ACHN (cell line): ENCODE measurements at regions not wholly inside any gene's neighbourhood (a gene's known extent, or its start where the extent isn't known, plus 50 kb on each side); places are given as distances from the start of the nearest gene placed in this dataset.

Experiments used
- DNase-seq: peaks from one replicate; pipeline ENCODE4 v3.0.0-alpha.2; 2015
- in situ Hi-C: cut with HindIII; loops from 2 replicates; pipeline ENCODE4 v1.10.0; 2017; ENCODE audit warnings: low sequenced_read_pairs, low pct_ligation_motif_present, low pct_unique_long_range_greater_than_20kb

DNA sequence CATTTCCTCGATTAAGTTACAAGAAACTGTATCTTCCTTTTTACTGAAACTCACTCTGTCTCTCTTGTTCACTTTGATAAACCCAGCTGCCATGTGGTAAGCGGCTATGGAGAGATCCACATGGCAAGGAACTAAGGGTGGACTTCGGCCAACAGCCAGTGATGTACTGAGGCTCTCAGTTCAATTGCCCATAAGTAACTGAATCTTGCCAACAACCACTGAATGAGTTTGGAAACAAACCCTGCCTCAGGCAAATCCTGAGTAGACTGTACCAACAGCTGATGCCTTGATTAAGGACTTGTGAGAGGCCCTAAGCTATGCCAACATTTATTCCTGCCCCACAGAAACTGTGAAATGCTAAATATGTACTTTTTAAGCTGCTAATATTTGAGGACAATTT, 433.5 kb downstream of the PLOD2 start:
- in situ Hi-C loops = no loop called here
- DNase-seq = no peak

DNA sequence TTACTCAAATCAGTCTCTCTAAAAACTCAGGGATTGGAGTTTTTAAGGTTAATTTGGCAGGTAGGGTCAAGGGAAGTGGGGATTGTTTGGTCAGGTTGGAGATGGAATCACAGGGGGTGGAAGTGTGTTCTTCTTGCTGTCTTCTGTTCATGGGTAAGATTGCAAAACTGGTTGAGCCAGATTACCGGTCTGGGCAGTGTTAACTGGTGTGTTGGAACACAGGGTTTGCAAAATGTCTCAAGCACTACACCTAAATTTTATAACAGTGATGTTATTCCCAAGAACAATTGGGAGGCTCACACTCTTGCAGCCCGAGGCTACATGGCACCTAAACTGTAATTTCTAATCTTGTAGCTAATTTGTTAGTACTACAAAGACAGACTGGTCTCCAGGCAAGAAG, 425.4 kb downstream of the PLOD2 start:
- DNase-seq = no peak
- in situ Hi-C loops = no loop called here

DNA sequence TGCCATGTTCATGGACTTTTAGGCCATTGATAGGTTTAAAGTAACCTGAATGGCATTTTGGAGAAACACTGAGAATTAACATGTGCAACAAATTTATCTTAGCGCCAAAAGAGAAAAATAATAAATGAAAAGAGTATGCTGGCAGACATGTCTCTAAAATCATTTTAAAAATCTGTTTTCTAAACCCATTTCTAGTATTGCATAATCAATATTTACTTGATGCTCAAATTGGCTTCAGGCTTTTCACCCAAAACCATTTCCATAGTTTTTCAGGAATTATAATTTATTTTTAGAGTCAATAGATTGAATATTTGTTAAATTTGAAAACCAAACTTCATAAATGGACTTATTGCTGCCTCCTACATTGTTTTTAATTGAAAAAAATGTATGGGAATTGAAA, 423.0 kb downstream of the PLOD2 start:
- no peak for DNase-seq
- in situ Hi-C loops = no loop called here

DNA sequence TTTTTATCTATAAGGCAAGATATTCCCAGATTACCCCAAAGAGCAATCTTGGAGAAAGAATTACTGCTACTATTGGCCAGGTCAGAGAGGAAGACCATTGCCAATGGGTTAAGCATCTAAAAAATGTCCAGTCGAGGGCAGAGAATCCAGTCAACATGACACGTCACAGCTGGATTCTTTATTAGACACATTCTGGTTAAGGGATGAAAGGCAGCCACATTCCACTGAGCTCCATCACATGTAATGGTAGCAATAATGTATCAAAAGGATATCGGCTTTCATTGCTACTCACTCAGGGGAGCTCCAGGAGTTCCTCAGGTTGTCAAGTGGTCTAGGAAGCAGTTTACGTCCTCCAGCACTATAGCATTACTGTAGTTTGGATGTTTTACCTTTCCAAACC, 421.1 kb downstream of the PLOD2 start:
- DNase-seq = no peak
- in situ Hi-C loops = no loop called here

DNA sequence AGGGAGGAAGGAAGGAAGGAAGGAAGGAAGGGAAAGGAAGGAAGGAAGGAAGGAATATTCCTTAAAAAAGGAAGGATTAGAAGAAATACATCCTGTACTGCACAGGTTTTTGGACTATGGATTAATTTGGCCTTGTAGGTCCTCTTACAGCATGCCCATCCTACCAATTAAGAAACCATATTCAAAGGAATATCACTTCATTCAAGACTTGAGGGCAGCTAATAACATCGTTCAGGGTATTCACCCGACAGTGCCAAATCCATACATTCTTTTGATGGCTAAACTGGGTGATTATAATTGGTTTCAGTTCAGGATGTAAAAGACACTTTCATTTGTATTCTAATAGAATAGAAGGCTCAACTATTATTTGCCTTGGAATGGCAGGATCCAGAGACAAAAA, 410.3 kb downstream of the PLOD2 start:
- in situ Hi-C loops = no loop called here
- DNase-seq = no peak

DNA sequence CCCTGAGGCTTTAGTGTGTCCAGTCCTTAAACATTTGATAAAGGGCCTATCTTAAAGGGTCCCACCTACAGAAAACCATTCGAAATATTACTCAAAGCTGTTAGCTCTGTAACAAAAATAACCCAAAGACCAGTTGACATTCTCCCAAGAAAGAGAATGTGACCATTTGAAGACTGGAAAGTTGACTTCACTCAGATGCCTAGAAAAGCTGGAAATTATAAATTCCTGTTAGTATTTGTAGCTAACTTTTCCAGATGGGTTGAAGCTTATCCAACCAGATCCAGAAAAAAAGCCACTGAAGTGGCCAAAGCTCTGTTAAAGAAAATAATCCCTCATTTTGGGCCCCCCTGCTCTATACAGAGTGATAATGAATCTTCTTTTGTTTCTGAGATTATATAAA, 408.4 kb downstream of the PLOD2 start:
- in situ Hi-C loops = no loop called here
- DNase-seq = no peak

DNA sequence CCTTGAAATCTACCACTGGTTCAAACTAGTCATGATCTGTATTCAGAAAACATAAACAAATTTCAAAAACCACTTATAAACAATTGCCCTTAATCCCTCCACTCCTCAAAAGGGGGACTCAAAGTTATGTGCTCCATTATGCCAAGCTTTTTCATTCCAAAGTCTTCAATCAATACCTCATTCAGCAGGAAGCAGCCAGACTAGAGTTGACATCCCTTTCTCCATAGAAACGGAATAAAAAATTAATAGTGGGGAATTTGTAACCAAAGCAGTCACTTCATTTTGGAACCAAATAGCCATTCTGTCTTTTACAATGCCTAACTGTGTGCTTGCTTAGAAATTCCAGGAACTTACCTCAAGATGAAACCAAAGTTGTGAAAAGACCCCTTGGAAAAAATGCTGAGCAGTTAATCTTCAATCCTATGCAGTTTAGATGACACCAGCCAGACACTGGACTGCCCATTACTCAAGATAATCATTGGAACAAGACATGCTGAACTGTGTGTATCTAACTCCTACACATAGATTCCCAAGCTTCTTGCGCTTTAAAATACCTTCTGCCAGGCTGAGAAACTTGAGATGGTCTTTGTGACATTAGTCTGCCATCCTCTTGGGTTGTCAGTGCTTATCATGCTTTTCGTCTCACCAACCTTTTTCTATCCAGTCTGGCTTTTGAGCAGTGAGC, 406.2 kb downstream of the PLOD2 start:
- no peak for DNase-seq
- in situ Hi-C loops = no loop called here

DNA sequence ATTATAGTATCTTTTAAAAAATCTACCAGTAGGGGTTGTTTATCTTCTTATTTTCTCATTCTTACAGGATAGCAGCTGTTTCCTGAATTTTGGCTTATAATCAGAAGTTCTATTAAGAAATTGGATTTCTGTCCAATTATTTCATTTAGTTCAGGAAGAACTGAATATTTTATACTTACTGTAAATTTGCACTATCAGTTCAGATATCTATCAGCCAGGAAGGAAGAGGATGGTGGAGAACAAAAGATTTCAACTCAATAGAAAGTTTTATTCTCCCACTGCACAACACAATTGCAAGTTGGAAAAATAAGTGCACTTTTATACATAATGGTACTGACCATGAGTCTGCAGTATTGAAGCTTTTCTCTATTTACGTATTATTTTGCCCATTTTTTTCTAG, 400.9 kb downstream of the PLOD2 start:
- DNase-seq = no peak
- in situ Hi-C loops = no loop called here

DNA sequence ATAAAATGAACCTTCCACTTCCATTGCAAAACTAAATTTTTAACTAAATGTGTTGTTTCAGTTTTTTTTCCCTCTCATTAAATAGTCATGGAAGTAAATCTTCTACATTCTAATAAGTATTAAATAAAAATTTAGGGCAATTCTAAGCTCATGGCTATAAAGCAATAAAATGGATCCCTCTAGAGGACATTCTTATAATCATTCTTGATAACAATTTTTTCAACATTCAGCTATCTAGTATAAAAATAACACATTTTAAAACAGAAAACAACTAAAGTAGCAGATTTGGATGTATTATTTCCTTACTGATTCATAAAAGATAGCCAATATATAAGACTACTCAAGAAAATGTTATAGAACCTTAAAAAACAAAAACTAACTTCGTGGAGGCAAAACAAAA, 393.1 kb downstream of the PLOD2 start:
- in situ Hi-C loops = no loop called here
- peak; percentile 13 for DNase-seq

DNA sequence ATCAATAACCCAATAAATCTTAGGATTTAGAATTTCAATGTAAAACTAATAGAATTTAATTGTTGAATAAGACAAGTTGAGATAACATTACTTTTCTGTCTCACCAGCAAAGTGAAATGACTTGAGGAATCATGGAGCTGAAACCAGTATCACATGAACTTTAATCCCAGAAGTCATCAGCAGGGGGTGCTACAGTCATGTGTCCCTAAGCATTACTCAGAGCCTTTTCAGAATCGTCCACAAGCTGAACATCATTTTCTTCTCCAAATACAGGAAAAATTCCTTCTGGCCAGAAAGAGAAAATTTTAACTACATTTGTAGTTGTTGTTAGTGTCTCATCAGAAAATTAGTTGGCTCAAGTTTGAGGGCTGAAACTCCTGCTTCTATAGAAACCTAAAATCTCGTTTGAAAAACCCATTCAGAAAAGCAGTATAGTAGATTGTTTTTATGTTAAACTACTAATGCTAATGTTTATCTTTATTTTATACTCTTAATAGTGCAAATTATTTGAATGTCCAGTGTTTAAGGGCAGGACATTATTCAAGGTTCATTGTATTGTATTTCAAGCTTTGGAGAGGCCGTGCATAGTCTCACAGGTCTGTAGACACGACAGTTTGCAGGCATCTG, 384.1 kb downstream of the PLOD2 start:
- DNase-seq = peak; percentile 59
- in situ Hi-C loops = no loop called here

DNA sequence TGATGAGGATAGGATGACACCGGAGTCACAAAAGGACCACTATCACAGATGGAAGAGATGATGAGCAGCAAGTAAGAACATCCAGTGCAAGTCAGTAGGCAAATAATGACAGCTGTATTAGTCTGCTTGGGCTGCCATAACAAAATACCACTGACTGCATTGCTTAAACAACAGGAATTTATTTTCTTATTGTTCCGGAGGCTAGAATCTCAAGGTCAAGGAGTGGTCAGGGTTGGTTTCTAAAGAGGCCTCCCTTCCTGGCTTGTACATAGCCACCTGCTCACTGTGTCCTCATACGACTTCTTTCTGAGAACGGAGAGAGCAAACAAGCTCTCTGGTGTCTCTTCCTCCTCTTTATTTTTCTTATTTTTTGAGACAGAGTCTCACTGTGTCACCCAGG, 380.7 kb downstream of the PLOD2 start:
- in situ Hi-C loops = no loop called here

DNA sequence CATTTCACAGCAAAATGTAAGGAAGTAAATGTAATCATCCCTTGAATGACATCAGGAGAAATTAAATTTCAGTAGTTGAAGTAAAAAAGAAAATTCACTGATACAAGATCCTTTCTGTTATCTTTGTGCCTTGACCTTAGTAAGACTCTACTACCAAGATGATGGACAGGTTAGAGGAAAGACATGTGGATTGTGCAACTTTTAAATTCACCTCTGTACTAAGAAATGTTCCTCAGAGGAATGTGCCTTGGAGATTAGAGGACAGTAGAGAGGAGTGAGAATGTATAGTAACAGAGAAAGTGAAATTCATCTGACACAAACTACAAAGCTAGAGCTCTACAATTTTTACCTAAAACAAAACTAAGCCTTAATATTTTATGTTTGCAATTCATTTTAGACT, 375.3 kb downstream of the PLOD2 start:
- no peak for DNase-seq
- in situ Hi-C loops = no loop called here

More for the DNA sequence above, 380.7 kb downstream of the PLOD2 start:
- DNase-seq = no peak

DNA sequence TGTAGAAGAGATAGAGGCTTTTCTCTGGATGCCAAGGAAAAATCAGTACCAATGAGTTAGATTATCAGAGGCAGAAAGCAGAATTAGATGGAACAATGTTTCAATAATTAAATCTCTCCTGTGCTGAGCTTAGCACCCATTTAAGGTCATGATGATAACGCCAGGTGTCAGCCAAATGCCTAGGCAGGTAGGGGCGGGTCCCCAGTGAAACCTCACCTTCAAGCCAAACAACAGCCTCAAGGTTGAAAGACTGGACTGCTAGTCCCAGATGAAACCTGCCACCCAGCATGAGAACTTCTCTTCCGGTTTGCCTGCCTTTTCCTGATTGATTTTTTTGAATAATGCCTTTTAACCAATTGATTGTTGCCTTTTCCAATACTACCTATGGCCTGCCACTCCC, 363.0 kb downstream of the PLOD2 start:
- DNase-seq = no peak
- in situ Hi-C loops = no loop called here

DNA sequence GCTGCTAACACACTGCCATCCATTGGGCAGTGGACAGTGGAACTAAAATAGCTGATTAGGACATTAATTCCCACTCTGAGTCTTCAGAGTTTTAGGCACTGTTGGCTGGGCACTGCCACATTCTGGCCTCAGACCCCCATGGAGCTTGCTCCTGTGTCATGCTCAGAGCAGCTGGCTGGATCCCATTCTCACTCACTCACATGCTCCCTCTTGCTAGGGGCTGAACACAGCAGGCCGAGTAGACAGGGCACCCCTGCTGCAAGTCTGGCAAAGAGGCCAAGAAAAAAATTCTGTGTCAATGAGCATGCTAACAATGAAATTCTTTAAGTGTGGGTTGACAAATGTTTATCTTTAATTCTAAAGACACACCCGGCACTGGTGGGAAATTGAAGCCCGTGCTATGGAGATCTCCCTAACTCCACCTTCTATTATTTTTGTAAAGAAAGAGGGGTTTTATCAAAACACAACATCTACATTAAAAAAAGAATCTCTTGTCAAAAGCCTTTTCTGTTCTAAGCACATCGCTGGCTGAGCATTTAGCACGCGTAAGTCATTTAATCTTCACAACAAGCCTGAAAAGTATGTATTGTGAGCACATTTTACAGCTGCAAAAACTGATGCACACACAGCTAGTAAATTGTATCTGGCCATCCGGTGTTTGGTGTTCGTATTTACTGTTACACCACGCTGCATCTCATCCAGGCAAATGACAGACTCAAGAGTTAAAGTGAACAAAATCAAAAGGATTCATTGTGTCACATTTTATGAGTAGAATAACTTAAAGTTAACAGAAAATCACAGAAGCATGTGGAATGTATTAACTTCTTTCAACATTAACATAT, 362.1 kb downstream of the PLOD2 start:
- no peak for DNase-seq
- in situ Hi-C loops = no loop called here

DNA sequence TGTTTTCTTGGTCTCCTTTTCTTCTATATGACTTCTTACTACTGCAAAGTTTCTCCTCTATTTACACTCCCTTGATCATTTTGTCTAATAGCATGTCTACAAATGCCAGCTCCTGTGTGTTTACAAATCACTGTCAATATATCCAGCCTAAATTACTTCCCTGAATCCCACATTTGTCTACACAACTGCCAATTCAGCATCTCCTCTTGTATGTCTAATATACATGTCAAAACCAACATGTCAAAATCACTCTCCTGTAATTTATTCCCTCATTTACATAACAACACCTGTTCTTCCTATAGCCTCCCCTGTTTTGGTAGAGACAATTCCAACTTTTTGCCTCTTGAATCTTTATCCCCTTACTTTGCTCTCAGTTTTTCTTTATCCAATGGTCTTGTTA, 359.3 kb downstream of the PLOD2 start:
- no peak for DNase-seq
- in situ Hi-C loops = no loop called here

DNA sequence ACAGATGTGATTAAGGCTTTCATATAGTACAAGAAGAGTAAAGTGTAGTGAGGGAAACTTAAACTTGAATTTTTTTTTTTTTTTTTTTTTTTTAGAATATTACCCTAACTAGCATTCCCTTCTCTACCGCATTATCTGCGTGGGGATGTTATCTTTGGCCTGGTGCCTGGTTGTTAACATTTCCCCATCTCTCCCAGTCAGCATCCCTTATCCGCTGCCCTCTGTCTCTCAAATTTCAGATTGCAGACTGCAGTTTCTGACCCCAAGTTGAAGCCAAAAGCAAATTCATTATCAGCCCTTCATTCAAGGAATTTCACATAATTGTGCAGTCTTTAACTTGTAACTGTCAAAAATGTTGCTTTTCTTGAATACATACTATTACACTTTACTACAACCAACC, 353.0 kb downstream of the PLOD2 start:
- in situ Hi-C loops = no loop called here
- peak; percentile 5 for DNase-seq

DNA sequence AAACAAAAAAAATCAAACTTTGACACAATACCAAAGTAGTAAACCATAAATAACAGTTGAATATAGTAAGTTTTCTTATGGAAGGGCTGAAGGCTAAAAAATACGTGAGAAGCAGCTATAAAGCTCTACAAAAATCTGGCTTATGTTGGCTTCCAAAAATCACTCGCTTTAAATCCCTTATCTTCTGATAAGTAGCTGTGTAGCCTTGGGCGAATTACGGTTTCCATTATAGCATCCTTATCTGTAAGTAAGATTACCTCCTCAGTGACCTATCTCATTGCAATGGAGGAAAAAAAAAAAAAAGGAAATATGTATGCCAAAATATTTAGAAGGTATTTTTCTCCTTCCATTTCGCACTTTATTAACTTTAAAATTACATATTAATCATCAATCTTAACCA, 348.6 kb downstream of the PLOD2 start:
- DNase-seq = no peak
- in situ Hi-C loops = no loop called here

DNA sequence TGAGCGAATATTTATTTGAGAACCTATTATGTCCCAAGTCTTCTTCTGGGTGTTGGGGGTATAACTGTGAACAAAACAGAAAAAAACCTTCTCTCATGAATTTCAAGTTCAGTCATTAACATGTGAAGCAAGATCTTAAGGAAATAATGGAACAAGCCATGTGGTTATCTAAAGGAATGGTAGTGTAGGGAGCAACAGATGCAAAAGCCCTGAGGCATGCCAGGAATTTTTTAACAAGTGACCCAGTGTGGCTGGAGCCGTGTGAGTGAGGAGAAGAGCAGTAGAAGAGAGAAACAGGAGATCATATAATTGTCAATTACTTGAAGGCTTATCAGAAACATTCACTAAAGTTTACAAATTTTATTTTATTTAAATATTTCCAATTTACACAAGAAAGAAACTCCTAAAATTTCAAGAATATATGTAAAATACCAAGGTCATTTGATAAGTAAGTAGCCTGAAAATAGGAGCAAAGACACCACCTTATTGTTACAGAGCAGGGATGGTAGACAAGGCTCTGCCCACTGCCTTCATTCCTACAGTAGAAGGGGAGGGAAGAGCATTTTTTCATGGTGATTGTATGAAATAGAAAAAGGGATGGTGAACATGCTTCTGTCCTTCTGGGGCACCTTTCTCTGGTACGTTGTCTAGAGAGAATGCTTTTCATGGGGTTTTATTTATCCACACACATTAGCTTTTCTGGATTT, 345.1 kb downstream of the PLOD2 start:
- in situ Hi-C loops = no loop called here
- DNase-seq = no peak

DNA sequence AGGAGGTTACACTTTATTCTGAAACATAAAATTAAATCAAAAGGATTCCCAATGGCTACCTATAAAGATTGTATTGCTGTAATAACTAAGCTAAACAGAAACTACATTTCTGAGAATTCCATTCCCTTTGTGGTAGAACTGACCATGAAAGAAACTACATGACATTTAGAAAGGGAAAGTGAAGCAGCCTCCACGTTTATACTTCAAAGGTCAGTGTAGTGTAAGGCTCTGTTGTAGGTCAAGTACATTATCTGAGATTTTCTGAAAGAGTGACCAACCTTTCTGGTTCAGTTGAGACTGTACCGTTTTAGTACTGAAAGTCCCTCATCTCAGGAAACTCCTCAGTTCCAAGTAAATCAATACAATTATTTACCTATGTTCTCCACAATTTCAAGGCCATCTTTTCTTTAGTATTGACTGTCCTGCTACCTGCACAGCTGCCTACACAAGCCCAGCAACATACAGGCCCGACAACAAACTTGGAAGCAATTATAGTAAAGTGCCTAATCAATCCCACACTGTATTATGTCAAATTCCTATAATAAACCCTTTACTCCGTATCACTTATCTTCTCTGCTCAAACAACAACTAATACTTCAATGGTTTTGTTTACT, 343.0 kb downstream of the PLOD2 start:
- in situ Hi-C loops = no loop called here
- no peak for DNase-seq
